ENCODE measurements at regions not wholly inside any gene's neighbourhood (a gene's known extent, or its start where the extent isn't known, plus 50 kb on each side); places are given as distances from the start of the nearest gene placed in this dataset.
"Not testable (repeated sequence)": the region's sequence is repeated elsewhere in the genome, so short reads cannot be mapped to it uniquely, and the experiment has no call there.

GRCh38 chr6:125585470-125585869, 164.0 kb upstream of the HEY2 start:
- no peak for DNase-seq (ENCODE audit: low read depth in 2 of 3, low spot score in 2 of 3)

DNA sequence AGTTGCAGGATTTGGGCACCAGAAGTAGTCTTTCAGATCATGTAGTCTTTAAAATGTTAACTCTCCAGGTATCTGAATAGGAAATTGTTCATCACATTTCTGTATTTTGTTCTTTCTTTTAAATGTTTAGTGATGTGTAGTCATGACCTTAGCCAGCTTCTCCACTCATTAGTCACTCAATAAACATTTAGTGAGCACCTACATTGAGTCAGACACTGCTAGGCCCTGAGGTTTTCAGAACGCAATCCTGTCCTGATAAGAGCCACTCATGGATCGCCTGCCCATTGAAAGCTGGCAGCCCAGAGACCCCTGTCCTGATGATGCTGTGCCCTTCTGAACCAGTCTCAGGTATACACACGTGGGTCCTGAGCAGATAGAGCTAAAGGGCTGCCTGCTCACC, 163.4 kb upstream of the HEY2 start:
- DNase-seq (ENCODE audit: low read depth in 2 of 3, low spot score in 2 of 3), result no peak

- no peak for DNase-seq (ENCODE audit: low read depth in 2 of 3, low spot score in 2 of 3)
Measured at GRCh38 chr6:125586605-125587004, 162.8 kb upstream of the HEY2 start.

GRCh38 chr6:125587666-125588632, 161.5 kb upstream of the HEY2 start:
- no peak for DNase-seq (ENCODE audit: low read depth in 2 of 3, low spot score in 2 of 3)

GRCh38 chr6:125591796-125592195, 157.6 kb upstream of the HEY2 start:
- DNase-seq (ENCODE audit: low read depth in 2 of 3, low spot score in 2 of 3), result not testable (repeated sequence)

- no peak for DNase-seq (ENCODE audit: low read depth in 2 of 3, low spot score in 2 of 3)
Measured at GRCh38 chr6:125593746-125594145, 155.7 kb upstream of the HEY2 start.

GRCh38 chr6:125596020-125596419, 153.4 kb upstream of the HEY2 start:
- no peak for DNase-seq (ENCODE audit: low read depth in 2 of 3, low spot score in 2 of 3)

DNA sequence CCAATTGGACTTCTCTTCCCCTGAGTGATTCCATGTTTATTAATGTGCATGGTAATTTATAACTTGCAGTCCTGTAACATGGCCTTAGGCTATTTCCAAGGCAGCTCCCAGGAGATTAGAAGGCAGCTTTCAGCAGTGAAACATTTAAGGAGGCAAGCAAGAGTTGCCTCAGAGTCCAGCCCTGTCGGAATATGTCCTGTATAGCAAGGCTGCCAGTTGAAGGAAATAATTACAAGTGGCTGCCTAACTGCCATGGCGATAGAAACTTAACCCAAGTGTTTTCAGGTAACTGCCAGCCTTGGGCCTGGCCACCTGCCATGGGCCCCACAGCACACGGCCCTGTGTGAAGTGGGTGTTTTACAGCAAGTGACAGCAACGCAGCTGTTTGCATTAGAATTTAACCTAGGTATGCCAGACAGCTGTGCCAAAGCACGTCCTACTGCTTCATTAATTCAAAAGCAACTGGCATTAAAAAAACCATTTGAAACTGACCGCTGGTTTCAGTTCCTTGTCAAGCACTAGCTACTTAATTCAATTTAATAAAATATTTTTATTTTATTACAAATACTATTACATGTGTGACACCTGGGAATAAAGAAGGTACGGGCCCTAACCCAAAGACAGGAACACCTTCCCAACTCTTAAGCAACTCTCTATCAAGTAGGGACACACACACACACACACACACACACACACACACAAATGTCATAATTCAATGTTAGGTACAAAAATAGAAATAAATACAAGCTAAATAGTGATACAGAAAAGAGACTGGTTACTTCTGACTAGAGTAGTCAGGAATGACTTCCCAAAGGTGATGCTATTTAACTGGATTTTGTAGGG, 151.8 kb upstream of the HEY2 start:
- no peak for DNase-seq (ENCODE audit: low read depth in 2 of 3, low spot score in 2 of 3)

DNA sequence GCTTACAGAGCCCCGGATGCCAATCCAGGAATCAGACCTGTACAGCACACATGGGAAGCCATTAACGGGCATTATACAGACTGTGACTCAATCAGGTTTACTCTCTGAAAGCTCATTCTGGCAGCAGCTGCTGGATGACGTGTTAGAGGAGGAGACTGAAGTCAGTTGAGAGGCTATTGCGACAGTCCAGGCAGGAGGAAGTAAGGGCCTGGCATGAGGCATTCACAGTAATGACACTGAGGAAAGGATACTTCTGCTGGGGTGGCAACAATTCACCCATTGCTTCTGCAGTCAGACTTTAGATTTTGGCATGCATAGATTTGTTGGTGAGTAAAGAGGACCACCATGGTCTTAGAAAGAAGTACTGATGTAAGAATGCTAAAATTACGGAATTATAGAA, 151.0 kb upstream of the HEY2 start:
- DNase-seq (ENCODE audit: low read depth in 2 of 3, low spot score in 2 of 3), result no peak

DNA sequence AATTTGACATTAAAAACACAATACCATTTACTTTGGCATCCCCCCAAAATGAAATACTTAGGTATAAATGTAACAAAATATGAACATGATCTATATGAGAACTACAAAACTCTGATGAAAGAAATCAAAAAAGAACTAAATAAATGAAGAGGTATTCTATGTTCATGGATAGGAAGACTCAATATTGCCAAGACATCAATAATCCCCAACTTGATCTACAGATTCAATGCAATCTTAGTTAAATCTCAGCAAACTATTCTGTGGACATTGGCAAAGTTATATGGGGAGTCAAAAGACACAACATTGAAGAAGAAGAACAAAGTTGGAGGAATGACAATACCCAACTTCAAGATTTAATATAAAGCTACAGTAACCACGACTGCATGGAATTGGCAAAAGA, 145.2 kb upstream of the HEY2 start:
- no peak for DNase-seq (ENCODE audit: low read depth in 2 of 3, low spot score in 2 of 3)

GRCh38 chr6:125611573-125612344, 137.7 kb upstream of the HEY2 start:
- DNase-seq (ENCODE audit: low read depth in 2 of 3, low spot score in 2 of 3), result no peak

GRCh38 chr6:125612345-125612846, 137.0 kb upstream of the HEY2 start:
- DNase-seq (ENCODE audit: low read depth in 2 of 3, low spot score in 2 of 3), result no peak

DNA sequence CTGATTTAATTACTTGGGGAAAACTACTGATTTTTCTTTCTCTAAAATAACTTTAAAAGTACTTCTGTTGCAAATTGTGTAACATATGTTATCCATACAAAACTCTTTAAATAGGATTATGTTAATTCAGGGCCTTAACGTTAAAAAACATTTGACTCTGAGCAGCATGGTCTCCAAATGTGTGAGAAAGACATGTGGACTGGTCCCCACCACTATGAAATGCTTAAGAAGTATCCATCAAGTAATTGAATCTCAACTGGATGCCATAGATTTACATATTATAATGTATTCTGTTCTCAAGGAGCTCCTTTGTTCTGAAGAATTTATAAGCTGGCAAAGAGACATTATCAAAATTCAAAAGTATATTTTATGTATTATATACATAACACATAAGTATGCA, 130.8 kb upstream of the HEY2 start:
- DNase-seq (ENCODE audit: low read depth in 2 of 3, low spot score in 2 of 3), result no peak

DNA sequence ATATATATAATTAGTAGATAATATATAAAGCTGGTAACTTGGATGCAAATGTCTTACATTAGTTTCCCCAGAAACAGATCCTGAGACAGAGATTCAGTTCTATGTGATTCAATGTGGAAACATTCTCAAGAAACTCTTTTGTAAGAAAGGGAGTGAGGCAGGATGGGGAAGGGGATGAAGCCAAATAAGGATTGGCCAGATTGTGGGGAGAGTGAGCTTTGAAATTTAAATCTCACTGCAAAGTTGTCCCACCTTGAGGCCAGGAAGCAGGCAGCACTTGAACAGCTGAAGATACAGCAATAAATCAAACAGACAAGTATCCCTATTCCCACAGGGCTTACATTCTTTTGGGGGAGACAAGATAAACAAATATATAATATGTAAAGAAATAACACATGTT, 126.3 kb upstream of the HEY2 start:
- no peak for DNase-seq (ENCODE audit: low read depth in 2 of 3, low spot score in 2 of 3)

DNA sequence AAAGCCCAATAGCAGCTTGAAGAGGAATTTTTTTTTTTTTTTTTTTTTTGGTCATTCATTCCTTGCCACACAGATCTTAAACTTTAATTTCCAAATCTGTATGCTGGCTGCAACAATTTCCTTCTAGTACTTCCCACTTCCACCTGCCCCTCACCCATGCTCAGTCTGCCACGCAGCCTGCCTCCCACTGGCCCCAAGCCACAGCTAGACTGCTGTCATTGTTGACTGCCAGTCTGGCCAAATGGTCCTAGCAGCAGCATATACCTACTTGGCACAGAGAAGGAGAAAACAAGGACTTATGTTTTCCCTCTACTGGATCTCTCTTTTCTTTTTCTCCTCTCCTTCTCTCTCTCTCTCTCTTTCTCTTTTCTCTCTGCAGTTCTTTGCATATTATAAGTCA, 118.3 kb upstream of the HEY2 start:
- DNase-seq (ENCODE audit: low read depth in 2 of 3, low spot score in 2 of 3), result no peak

- DNase-seq (ENCODE audit: low read depth in 2 of 3, low spot score in 2 of 3), result not testable (repeated sequence)
Measured at GRCh38 chr6:125636011-125636410, 113.4 kb upstream of the HEY2 start.

GRCh38 chr6:125636671-125637070, 112.8 kb upstream of the HEY2 start:
- no peak for DNase-seq (ENCODE audit: low read depth in 2 of 3, low spot score in 2 of 3)

DNA sequence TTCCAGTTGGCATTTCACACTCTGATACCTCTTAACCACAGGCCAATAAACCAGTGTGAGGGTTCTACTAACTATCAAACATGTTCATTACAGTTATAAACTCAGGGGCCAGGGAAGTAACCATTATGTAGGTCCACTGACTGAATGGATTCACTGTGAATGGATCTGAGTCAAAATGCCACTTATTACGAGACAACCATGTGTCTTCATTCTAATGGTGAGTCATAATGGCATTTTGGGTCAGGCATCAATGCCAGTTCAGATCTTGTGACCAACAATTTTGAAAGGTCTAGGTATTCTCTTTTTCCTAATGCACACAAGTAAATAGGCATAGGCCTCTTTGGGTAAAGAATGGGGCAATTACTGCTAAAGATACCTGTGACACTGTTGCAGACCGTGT, 112.2 kb upstream of the HEY2 start:
- no peak for DNase-seq (ENCODE audit: low read depth in 2 of 3, low spot score in 2 of 3)

DNA sequence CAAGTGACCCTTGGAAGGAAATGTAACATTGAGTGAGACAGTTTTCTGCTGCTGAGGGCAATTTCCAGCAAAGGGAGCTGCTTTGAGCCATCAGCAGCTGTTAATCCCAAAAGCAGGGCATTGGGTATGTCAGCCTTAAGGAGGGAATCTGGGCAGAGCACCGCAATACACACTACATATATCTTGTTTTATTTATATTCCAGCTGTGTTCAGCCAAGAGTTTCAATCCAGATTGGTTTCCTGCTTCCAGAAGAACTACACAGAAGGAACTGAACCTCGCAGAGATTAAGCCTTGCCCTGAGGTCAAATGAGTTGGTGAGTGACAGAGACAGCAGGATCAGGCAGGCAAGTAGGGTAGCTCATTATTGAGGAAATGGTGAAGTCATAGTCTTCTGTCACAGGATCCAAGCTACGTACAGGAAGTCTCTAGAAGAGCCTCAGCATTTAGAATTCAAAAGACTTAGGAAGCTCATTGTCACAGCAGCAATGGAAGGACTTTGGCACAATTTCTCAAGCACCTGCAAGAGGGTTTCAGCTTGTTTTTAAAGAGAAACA, 109.9 kb upstream of the HEY2 start:
- no peak for DNase-seq (ENCODE audit: low read depth in 2 of 3, low spot score in 2 of 3)

- no peak for DNase-seq (ENCODE audit: low read depth in 2 of 3, low spot score in 2 of 3)
Measured at GRCh38 chr6:125640441-125641150, 108.8 kb upstream of the HEY2 start.
